NCI-H187 (cell line): ENCODE measurements at regions not wholly inside any gene's neighbourhood (a gene's known extent, or its start where the extent isn't known, plus 50 kb on each side); places are given as distances from the start of the nearest gene placed in this dataset.
A peak's percentile ranks its signal among the peaks of the same experiment; 100 is the strongest.

Source experiments
- DNase-seq, 2 experiments: peaks; one replicate each; lab custom pipeline; 2025; lab: John Stamatoyannopoulos, UW

DNA sequence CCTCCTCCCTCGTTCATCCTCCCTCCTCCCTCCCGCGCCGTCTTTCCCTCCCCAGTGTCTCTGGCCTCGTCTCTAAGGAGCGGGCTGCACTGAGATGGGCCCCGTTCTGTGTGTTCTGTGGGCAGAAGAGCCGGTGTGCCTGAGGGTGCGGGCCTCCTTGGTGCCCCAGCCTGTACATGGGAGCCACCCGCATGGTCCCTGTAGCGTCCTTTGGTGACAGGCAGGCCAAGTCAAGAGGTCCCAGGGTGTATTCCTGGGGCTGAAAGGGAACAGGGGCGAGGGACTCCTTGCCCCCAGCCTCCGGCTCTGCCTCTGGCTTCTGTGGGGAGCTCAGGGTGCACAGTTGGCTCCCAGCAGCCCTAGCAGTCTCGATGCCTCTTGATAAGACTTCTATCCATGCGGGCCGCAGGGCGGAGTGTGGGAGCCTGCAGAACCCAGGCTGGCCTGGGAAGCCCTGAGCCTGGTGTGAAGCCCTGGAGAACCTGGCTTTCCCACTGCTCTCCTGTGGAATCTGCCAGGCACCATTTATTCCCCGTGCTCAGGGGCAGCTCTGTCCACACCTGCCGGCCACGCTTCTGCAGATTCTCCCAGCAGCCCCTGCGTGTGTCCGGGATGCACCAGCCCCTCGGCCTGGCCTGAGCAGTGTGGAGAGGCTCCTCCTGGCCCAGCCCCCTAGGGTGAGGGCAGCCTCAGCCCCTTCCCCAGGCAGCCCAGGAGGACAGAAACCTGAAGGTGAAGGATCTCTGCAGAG lies 181.3 kb downstream of the KIF26A start:
- DNase-seq = no peak

DNA sequence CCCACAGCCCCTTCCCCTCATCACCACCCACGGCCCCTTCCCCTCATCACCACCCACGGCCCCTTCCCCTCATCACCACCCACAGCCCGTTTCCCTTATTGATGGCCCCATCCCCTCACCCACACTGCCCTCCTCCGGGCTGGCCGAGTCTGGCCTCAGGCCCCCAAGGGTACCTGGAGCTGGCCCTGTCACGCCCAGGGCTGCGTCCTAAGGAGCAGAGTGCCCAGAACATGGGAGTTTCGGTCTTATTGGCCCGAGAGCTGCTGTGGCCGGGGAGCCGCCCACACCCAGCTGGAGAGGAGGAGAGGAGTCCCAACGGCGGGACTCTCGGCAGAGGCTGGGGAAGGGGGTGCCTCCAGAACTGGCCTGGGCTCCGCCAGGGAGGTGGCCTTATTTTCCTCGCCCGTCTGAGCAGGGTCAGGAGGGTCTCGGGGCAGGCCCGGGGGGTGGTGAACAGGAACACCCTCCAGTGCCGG lies 182.3 kb downstream of the KIF26A start:
- DNase-seq = no peak

DNA sequence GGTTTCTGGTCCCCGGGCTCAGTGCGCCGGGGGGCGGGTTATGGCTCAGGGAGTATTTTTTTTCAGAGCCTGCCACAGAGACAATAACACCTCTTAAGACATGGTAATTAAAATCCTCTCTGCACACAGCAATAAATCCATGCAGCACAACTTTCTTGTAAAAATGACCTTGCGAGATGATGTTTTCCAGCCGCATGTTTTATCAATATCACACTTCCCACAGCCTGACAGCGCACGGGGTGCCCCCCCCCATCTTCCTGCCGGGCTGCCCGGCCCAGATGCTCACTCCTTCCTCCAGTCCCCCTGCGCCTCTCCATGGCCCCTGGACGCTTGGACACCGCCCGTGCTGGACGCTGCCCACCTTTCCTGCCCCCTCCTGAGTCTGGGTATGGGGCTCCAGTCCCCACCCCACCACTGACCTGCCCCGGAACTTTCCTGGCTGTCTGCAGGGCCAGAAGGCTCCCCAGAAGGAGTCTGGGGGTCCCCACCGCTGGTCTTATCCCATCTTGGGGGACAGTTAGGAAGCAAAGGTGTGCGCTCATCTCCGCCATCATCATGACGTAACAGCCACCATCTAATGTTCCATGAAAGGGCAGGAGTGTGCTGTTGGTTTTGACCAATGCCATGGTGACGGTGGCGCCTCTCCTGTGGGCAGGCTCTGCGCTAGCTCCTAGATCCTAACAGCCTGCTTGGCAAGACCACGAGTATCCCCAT lies 182.9 kb downstream of the KIF26A start:
- DNase-seq = no peak

DNA sequence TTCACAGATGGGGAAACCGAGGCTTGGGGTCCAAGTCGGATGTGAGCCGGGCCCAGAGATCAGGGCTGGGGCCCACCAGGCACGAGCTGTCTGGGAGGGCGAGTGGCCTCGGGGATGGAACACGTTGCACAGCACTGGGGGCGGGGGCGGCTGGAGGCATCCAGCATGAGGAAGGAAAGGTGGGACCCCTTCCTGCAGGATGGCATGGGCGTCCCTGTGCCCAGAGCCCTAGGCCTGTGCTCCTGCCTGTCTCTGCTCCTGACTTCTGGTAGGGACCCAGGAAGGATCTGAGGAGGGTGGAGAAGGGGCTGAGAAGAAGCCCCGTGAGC lies 183.4 kb downstream of the KIF26A start:
- DNase-seq = no peak

DNA sequence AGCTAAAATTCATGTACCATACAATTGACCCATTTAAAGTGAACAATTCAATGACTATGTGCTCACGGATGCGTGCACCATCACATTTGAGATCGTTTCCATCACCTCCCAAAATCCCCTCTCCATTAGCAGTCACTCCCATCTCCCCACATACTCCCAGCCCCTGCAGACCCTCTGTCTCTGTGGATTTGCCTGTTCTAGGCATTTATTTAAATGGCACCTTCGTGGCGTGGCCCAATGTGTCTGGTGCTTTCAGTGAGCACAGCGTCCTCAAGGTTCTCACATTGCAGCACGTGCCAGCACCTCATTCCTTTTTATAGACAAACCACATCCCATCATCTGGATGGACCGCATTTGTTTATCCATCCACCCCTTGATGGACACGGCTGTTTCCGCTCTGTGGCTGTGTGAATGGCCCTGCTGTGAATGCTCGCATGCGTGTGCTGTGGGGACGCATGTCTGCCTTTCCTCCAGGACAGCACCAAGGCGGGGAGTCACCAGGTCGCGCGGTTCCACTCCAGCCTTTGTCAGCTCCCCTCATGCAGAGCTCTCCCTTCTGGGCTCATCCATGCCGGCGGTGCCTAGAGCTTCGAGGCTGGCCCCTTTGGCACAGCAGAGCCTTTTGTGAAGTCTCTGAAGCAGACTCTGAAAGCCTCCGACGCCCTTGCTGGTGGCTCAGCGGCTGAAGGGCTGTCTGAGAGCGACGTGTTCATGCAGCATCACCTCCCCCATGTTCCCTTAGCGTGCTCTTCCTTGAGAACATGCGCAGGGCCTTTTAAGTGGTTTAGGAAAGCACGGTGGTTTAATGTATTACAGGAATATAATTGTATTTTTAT lies 184.4 kb downstream of the KIF26A start:
- DNase-seq = peak in 1 of 2 experiments; percentile 61

DNA sequence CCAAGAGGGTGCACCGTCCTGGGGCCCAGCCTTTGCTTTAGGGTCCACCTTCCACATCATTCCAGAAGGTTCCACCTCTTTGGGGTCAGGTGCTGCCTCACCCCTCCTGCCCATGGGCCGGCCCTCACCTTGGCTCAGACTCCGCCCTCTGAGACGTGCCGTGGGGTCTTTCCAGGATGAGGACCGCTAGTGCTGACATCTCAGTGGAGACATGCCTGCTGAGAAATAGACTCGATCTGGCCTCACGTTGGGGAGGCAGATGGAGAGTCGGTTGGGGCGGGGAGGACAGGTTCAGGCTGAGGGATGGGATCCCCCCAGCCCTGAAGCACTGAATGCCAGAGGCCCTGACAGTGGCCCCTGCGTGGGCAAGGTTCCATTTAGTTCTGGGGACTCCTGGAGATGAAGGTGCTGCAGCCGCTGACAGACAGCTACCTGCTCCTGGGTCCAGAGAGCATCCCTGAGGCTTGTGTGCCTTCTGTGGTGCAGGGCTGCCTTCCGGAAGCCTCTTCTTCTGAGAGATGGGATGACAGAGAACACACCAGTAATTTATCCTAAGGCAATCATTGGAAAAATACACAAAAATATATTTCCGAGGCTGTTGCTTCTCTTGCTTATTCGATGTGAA lies 185.3 kb downstream of the KIF26A start:
- DNase-seq = no peak

DNA sequence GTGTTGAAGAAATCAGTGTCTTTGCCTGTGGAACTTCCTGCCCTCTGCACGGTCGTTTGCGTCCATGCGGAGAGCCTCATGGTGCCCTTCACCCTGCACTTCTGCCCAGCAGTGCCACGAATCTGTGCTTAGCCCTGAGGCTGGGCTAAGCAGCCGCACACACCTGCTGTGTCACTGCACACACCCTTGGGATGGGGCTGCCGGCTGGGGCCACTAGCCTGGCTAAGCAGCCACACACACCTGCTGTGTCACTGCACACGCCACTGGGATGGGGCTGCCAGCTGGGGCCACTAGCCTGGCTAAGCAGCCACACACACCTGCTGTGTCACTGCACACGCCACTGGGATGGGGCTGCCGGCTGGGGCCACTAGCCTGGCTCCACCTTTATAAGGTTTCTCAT lies 188.5 kb downstream of the KIF26A start:
- no peak for DNase-seq

DNA sequence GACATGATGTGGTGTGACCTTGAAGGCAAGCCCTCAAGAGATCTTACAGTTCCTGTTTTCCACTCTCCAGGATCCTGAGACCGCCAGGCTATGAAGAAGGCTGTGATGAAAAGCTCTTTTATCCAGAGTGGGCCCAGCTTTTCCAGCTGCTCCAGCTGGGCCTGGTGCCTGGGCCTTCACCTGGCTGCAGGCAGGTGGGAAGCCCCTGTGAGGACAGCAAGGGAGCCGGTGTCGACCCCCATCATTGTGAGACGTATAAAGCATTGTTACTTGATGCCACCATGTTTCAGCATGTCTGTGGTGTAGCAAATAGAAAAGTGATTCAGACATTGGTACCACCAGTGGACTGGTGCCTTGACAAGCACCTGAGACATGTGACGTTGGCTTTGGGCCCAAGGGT lies 190.2 kb downstream of the KIF26A start:
- no peak for DNase-seq

DNA sequence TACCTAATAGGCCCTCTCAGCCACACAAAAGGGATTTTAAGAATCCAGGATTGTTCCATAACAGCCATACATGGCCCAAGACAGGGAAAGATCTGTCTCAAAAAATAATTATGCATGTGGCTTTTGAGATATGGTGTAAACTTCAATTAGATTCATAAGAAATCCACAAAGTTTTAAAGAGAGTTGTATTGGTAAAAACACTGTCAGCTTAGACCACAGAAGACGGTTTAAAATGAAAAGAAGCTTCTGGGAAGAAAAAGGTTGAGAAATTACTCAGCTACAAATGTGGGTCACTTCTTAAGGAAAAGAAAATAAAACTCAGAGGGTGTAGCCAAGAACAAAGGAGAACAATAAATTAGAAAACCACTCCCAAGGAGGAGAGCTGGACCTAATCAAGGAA lies 191.4 kb downstream of the KIF26A start:
- no peak for DNase-seq

DNA sequence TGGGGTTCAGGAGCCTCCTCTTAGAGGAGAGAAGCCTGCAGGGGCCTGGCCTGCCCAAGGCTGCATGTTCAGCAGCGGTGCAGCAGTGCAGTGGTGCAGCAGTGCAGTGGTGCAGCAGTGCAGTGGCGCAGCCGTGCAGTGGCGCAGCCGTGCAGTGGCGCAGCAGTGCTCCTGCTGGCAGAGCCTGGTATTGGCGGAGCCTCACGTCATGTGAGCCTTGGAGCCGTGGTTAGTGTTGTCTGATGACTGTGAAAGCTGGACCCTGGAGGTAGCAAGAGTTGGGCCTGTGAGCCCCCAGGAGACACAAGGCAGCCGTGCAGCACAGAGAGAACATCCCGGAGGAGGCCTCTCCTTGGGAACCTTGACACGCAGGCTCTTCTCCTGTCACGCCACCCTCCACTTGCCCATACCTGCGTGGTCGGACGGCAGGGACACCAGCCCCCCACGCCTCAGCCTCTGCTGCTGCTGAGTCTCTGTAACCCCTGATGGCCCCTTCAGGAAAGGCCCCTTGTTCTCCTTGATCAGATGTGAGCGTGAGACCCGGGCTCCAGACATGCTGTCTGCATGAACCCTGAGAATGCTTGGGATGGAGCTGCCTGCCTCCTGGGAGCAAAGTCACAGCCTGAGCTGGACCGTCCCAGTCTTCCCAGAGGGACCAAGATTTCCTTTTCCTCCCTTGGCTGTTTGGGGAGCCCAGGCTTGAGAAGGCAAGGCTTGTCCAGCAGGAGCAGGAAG lies 193.7 kb downstream of the KIF26A start:
- DNase-seq = no peak

DNA sequence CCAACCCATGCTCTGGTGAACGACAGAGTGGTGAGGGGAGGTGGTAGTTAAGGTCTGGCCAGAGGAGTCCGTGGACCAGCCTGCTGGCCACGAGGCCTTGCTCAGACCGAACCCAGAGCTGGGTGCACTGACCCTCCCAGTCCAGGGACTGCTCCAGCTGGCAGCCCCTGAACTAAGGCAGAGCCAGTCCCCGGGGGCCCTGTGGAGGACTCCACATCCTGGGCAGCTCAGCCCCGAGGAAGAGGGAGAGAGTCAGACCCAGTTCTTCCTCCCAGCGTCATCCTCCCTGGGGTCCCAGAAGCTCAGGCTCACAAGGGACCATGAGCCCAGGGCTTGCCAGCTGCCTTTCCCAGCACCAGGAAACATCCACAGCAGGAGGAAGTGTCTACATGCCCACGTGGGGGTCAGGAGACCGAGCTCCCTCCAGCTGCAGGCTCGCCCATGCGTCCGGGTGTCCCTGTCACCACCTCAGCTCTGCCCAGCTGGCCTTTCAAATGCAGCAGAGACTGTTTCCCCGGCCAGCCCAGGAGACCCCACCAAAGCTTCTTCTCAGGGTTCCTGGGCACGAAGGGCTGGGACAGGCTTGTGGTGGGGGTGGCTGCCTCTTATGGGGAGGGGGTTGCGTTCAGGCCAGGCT lies 194.4 kb downstream of the KIF26A start:
- no peak for DNase-seq

DNA sequence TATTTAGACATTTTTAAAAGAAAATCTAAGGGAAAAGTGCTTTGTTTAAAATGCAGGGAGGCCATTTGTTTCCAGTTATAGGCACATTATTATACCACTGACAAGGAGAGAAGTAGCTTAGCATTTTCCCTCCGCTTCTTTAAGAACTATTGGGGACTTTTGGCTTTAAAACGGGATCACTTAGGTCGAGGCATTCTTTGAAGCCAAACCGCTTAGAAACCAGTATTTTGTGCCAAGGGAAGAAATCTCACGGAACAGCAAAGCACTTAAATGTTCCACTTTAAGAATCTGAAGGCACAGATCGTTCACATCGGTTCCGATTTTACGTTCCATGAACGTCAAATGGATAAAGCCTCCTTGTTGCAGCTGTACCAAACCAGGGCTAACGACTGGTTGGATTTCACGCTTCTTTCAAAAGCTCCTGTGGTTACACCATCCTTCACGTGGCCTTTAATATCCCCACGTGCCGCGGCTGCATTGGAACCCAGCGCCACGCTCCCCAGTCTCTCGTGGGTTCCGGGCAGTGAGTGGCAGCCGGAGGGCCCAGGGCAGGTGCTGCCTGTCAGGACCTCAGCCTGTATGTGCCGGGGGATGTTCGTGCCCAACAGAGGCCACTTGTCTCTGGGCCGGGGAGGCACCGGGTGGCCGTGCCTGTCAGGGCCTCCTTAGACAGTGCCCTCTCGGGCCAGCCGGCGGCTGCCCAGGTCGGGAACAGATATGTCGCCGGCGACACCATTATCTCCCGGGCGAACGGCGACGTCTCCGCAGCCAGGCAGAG lies 195.4 kb downstream of the KIF26A start:
- DNase-seq = no peak

DNA sequence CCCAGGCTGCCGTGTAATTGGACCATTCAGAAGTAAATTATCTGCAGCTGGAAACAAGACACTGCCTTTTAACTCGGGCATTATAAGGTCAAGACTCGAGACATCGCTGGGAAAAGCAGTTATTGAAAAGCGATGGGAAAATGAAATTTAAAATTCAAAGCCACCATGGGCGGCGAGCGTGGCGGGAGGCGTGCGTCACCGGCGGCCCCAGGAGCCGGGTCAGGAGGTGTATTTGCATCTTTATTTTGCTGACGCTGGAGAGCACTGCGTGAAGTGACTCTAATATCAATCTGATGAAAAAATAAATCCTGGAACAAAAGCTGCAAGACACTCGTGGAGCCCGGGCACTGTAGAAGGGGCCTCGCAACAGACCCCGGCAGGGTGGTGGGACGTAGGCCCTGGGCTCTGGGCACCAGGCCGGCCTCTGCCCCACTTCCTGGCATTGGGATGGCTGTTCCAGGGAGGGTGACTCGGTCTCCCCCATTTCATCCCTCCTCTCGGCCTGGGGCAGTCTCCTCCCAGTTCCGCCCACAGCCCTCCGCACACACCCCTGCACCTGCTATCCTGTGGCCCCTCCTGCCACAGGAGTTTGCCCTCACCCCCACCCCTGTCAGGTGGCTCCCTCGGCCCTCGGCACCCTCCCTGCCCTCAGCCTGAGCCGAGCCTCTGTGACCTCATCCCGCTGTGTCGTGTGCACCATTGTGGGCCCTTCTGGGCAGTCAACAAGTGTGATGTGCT lies 196.2 kb downstream of the KIF26A start:
- DNase-seq = no peak

DNA sequence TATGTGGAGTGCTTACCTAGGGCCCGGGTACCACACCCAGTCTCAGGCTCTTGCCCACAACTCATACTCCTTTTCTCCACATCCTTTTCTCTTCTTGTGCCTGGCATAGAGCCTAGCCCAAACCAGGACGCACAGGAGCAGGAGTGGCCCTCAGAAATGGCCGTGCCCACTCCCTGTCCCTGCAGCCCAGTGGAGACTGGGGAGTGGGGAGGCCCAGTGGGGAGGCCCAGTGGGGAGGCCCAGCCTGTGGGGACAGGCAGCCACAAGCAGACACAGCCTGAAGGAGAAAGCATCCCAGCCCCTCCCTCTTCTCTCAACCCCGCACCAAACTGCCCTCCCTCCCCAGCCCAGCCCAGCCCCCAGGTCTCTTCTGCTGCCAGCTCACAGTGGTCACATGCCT lies 196.8 kb downstream of the KIF26A start:
- no peak for DNase-seq

DNA sequence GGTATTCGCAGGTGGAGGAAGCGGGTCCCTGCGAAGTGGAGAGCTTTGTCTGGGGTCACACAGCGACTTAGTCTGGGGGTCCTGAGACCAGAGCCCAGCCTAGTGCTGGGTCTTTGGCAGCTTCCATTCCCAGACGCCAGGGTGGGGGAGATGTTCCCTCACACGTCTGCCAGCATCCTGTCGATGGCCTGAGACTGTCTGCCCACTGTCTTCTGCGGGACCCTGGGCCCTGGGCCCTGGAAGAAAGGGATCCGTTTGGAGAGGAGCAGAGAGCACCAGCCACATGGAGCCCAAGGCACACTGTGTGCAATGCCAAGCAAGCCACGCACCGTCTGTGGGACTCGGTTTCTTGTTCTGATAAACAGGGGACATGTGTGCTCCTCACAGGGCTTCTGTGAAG lies 197.2 kb downstream of the KIF26A start:
- no peak for DNase-seq

DNA sequence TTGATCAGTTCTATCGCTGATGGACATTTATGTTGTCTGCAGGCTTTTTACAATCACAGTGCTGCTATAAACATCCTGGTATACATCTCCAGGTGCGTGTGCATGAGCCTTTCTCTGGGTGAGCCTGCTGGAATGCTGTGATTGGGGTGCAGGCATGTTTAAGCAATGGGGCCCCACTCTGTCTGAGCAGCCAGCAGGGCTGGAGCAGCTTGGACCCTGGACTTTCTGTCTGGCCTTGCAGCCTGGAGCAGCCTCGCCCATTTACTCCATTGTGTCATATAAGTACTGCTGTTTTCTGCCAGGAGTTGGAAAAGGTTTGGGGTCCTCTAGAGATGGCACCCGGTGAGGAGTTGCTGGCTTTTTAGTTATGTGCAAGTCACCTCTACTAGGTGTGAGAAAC lies 199.0 kb downstream of the KIF26A start:
- DNase-seq = no peak

DNA sequence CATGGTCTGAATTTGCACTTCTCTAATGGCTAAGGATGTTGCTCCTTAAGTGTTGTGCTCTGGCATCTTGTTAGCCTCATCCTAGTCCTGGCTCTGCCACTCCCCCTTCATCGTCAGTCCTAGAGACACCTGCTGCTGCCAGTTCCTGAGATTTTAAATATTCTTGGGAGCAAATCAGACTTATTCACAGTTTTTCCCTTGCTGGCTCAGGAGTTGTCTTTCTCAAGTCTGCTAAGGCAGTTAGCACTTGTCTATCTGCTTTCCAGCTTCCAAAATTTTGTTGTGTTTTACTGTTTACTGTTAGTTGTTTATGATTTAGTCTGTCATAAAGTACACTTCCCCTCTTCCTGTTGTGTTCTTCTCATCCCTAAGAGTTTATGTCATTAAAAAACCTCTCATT lies 201.0 kb downstream of the KIF26A start:
- no peak for DNase-seq

DNA sequence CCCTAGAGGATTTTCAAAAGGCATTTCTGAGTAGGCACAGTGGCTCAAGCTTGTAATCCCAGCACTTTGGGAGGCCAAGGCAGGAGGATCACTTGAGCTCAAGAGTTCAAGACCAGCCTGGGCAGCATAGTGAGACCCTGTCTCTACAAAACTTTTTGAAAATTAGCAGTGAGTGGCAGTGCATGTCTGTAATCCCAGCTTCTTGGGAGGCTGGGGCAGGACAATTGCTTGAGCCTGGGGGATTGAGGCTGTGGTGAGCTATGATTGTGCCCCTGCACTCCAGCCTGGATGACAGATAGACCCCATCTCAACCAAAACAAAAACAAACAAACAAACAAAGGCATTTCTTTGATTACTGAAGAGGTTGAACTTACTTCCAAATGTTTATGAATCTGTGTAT lies 201.4 kb downstream of the KIF26A start:
- no peak for DNase-seq

DNA sequence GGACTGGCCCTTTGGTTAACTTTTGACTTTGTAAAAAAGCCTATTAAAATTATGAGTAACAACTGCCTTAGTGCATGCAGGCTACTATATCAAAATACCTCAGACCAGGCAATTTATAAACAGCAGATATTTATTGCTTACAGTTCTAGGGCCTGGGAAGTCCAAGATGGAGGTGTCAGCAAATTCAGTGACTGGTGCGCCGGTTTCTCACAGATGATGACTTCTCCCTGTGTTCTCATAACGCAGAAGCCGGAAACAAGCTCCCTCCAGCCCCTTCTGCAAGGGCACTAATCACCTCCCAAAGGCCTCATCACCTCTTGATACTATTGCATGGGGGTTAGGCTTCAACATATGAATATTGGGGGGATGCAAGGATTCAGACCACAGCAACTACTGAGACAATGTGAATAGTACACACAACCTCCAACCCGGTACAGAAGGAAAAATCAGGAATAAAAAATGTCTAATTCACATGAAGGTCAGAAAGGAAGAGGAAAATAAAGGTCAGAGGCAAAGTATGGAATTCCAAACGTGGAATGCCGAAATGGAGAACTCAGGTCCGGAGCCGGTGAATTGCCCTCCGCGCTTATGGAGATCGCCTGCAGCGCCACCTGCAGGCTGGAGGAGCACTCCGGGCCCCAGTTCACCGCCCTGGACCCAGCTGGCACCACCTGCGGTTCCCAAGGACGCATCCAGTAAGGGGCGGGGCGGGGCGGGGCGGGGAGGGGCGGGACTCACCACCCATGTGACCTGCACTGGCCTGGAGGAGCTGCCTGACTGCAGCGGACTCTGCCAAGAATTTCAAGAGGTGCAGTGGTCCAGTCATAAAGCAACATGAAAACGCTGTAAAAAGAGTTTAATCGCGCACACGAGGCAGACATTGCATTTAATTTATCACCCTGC lies 203.4 kb downstream of the KIF26A start:
- DNase-seq = no peak
